ENCODE measurements at regions not wholly inside any gene's neighbourhood (a gene's known extent, or its start where the extent isn't known, plus 50 kb on each side); places are given as distances from the start of the nearest gene placed in this dataset.

GRCh38 chr4:33149658-33150524, 2429.7 kb downstream of the PCDH7 start:
- WGBS (ENCODE audit: insufficient coverage): 36% methylated on average over 1 of the region's 5 CpGs
- Histone ChIP-seq H3K4me1 (ENCODE audit: control insufficient read depth in 1 of 2, extremely low read depth in 1 of 2, insufficient read depth in 2 of 2, low read length in 2 of 2) (no peaks in the 10 kb centered on the region), H3K27ac (ENCODE audit: low read length) (no peak overlapping the region), H3K4me3 (ENCODE audit: control insufficient read depth in 1 of 2, extremely low read depth in 1 of 2, low read length in 1 of 2) (no peak overlapping the region), H3K9me3 (peaks cover 7% of the 10 kb centered on the region), H3K36me3 (ENCODE audit: control insufficient read depth in 2 of 2, extremely low read depth in 1 of 2, insufficient read depth in 1 of 2, low read length in 1 of 2) (no peaks in the 10 kb centered on the region), H3K27me3 (replicated peaks in 1 of 2; ENCODE audit: control insufficient read depth in 2 of 2, extremely low read depth in 1 of 2, insufficient read depth in 2 of 2, low read length in 1 of 2) (no peaks in the 10 kb centered on the region)
- Mint-ChIP-seq H3K36me3 (no peaks in the 10 kb centered on the region), H3K9me3 (peaks cover 10 to 32% (median 27%) of the 10 kb centered on the region in 3 donors), H3K27me3 (no peaks in the 10 kb centered on the region), H3K4me3 (no peak overlapping the region), H3K4me1 (no peaks in the 10 kb centered on the region), H3K27ac (no peak overlapping the region)
- POLR2A ChIA-PET: no interaction called here
- DNase-seq: no peak
- ATAC-seq (replicated peaks in 1 of 4): no peak
- CTCF ChIA-PET: no interaction called here

GRCh38 chr4:33150525-33150910, 2430.3 kb downstream of the PCDH7 start:
- Mint-ChIP-seq H3K9me3 (peaks cover 10 to 35% (median 26%) of the 10 kb centered on the region in 3 donors), H3K27me3 (no peaks in the 10 kb centered on the region), H3K4me3 (no peak overlapping the region), H3K27ac (no peak overlapping the region), H3K36me3 (no peaks in the 10 kb centered on the region), H3K4me1 (no peaks in the 10 kb centered on the region)
- peaks cover 7% of the 10 kb centered on the region for H3K9me3 ChIP-seq
- no peak for DNase-seq
- no peaks in the 10 kb centered on the region for H3K36me3 ChIP-seq (ENCODE audit: control insufficient read depth in 2 of 2, extremely low read depth in 1 of 2, insufficient read depth in 1 of 2, low read length in 1 of 2)
- H3K27ac ChIP-seq (ENCODE audit: low read length): no peak overlapping the region
- ChIA-PET POLR2A (no interaction called here), CTCF (no interaction called here)
- H3K4me1 ChIP-seq (ENCODE audit: control insufficient read depth in 1 of 2, extremely low read depth in 1 of 2, insufficient read depth in 2 of 2, low read length in 2 of 2): no peaks in the 10 kb centered on the region
- WGBS (ENCODE audit: insufficient coverage): no CpG with 5 or more reads among the region's 3 CpGs
- H3K27me3 ChIP-seq (replicated peaks in 1 of 2; ENCODE audit: control insufficient read depth in 2 of 2, extremely low read depth in 1 of 2, insufficient read depth in 2 of 2, low read length in 1 of 2): no peaks in the 10 kb centered on the region
- no peak for ATAC-seq (replicated peaks in 1 of 4)
- H3K4me3 ChIP-seq (ENCODE audit: control insufficient read depth in 1 of 2, extremely low read depth in 1 of 2, low read length in 1 of 2): no peak overlapping the region

DNA sequence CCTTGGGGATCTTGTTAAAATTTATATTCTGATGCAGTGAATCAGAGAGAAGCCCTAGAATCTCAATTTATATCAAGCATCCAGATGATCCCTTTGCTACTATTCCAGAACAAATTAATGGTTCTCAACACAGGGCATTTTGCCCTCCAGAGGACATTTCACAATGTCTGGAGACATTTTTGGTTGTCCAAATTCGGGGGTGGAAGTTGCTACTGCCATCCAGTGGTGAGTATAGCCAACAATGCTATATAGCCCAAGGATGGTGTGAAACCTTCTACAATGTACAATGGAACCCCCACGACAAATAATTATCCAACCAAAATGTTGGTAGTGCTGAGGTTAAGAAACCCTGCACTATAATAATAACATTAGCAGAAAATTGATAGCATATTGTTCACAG, 2440.0 kb downstream of the PCDH7 start:
- CTCF ChIA-PET: no interaction called here
- H3K36me3 ChIP-seq (ENCODE audit: control insufficient read depth in 2 of 2, extremely low read depth in 1 of 2, insufficient read depth in 1 of 2, low read length in 1 of 2): no peaks in the 10 kb centered on the region
- 0% methylated on average over 1 of the region's 2 CpGs for WGBS (ENCODE audit: insufficient coverage)
- no peaks in the 10 kb centered on the region for H3K27me3 ChIP-seq (replicated peaks in 1 of 2; ENCODE audit: control insufficient read depth in 2 of 2, extremely low read depth in 1 of 2, insufficient read depth in 2 of 2, low read length in 1 of 2)
- no peaks in the 10 kb centered on the region for H3K36me3 Mint-ChIP-seq
- no peaks in the 10 kb centered on the region for H3K9me3 ChIP-seq
- POLR2A ChIA-PET: no interaction called here
- no peaks in the 10 kb centered on the region for H3K4me1 ChIP-seq (ENCODE audit: control insufficient read depth in 1 of 2, extremely low read depth in 1 of 2, insufficient read depth in 2 of 2, low read length in 2 of 2)
- H3K9me3 Mint-ChIP-seq: peaks cover 17 to 38% (median 33%) of the 10 kb centered on the region in 3 donors
- H3K4me3 ChIP-seq (ENCODE audit: control insufficient read depth in 1 of 2, extremely low read depth in 1 of 2, low read length in 1 of 2): no peak overlapping the region
- ATAC-seq (replicated peaks in 1 of 4) (no peak), DNase-seq (no peak)
- H3K27me3 Mint-ChIP-seq: no peaks in the 10 kb centered on the region
- no peak overlapping the region for H3K4me3 Mint-ChIP-seq
- H3K27ac ChIP-seq (ENCODE audit: low read length): no peak overlapping the region
- no peak overlapping the region for H3K27ac Mint-ChIP-seq
- H3K4me1 Mint-ChIP-seq: no peaks in the 10 kb centered on the region

GRCh38 chr4:33161202-33161601, 2441.0 kb downstream of the PCDH7 start:
- no peaks in the 10 kb centered on the region for H3K36me3 Mint-ChIP-seq
- no peak overlapping the region for H3K27ac Mint-ChIP-seq
- DNase-seq (no peak), ATAC-seq (replicated peaks in 1 of 4) (no peak)
- no peaks in the 10 kb centered on the region for H3K27me3 Mint-ChIP-seq
- Histone ChIP-seq H3K9me3 (no peaks in the 10 kb centered on the region), H3K4me3 (ENCODE audit: control insufficient read depth in 1 of 2, extremely low read depth in 1 of 2, low read length in 1 of 2) (no peak overlapping the region), H3K36me3 (ENCODE audit: control insufficient read depth in 2 of 2, extremely low read depth in 1 of 2, insufficient read depth in 1 of 2, low read length in 1 of 2) (no peaks in the 10 kb centered on the region), H3K27me3 (replicated peaks in 1 of 2; ENCODE audit: control insufficient read depth in 2 of 2, extremely low read depth in 1 of 2, insufficient read depth in 2 of 2, low read length in 1 of 2) (no peaks in the 10 kb centered on the region), H3K4me1 (ENCODE audit: control insufficient read depth in 1 of 2, extremely low read depth in 1 of 2, insufficient read depth in 2 of 2, low read length in 2 of 2) (no peaks in the 10 kb centered on the region), H3K27ac (ENCODE audit: low read length) (no peak overlapping the region)
- POLR2A ChIA-PET: no interaction called here
- 95% methylated on average over 2 of the region's 4 CpGs for WGBS (ENCODE audit: insufficient coverage)
- peaks cover 21 to 38% (median 32%) of the 10 kb centered on the region in 3 donors for H3K9me3 Mint-ChIP-seq
- H3K4me3 Mint-ChIP-seq: no peak overlapping the region
- H3K4me1 Mint-ChIP-seq: no peaks in the 10 kb centered on the region
- CTCF ChIA-PET: no interaction called here

GRCh38 chr4:33162122-33162521, 2442.0 kb downstream of the PCDH7 start:
- CTCF ChIA-PET: no interaction called here

GRCh38 chr4:33171873-33172525, 2451.8 kb downstream of the PCDH7 start:
- CTCF ChIA-PET: no interaction called here

More at GRCh38 chr4:33162122-33162521, 2442.0 kb downstream of the PCDH7 start:
- POLR2A ChIA-PET: no interaction called here
- DNase-seq (no peak), ATAC-seq (replicated peaks in 1 of 4) (no peak)
- Mint-ChIP-seq H3K4me1 (no peaks in the 10 kb centered on the region), H3K9me3 (peaks cover 17 to 31% (median 24%) of the 10 kb centered on the region in 3 donors), H3K36me3 (no peaks in the 10 kb centered on the region), H3K27me3 (no peaks in the 10 kb centered on the region), H3K27ac (no peak overlapping the region), H3K4me3 (no peak overlapping the region)
- no peak overlapping the region for H3K27ac ChIP-seq (ENCODE audit: low read length)
- H3K9me3 ChIP-seq: no peaks in the 10 kb centered on the region
- H3K27me3 ChIP-seq (replicated peaks in 1 of 2; ENCODE audit: control insufficient read depth in 2 of 2, extremely low read depth in 1 of 2, insufficient read depth in 2 of 2, low read length in 1 of 2): no peaks in the 10 kb centered on the region
- H3K4me3 ChIP-seq (ENCODE audit: control insufficient read depth in 1 of 2, extremely low read depth in 1 of 2, low read length in 1 of 2): no peak overlapping the region
- H3K36me3 ChIP-seq (ENCODE audit: control insufficient read depth in 2 of 2, extremely low read depth in 1 of 2, insufficient read depth in 1 of 2, low read length in 1 of 2): no peaks in the 10 kb centered on the region
- H3K4me1 ChIP-seq (ENCODE audit: control insufficient read depth in 1 of 2, extremely low read depth in 1 of 2, insufficient read depth in 2 of 2, low read length in 2 of 2): no peaks in the 10 kb centered on the region

More at GRCh38 chr4:33171873-33172525, 2451.8 kb downstream of the PCDH7 start:
- H3K27me3 Mint-ChIP-seq: no peaks in the 10 kb centered on the region
- no CpG with 5 or more reads among the region's 1 CpG for WGBS (ENCODE audit: insufficient coverage)
- H3K9me3 Mint-ChIP-seq: peaks cover 9 to 20% (median 19%) of the 10 kb centered on the region in 3 donors
- no peaks in the 10 kb centered on the region for H3K36me3 Mint-ChIP-seq
- H3K36me3 ChIP-seq (ENCODE audit: control insufficient read depth in 2 of 2, extremely low read depth in 1 of 2, insufficient read depth in 1 of 2, low read length in 1 of 2): no peaks in the 10 kb centered on the region
- no peaks in the 10 kb centered on the region for H3K9me3 ChIP-seq
- no peak for DNase-seq
- POLR2A ChIA-PET: no interaction called here
- H3K27ac ChIP-seq (ENCODE audit: low read length): no peak overlapping the region
- no peaks in the 10 kb centered on the region for H3K27me3 ChIP-seq (replicated peaks in 1 of 2; ENCODE audit: control insufficient read depth in 2 of 2, extremely low read depth in 1 of 2, insufficient read depth in 2 of 2, low read length in 1 of 2)
- no peak overlapping the region for H3K27ac Mint-ChIP-seq
- no peaks in the 10 kb centered on the region for H3K4me1 Mint-ChIP-seq
- no peaks in the 10 kb centered on the region for H3K4me1 ChIP-seq (ENCODE audit: control insufficient read depth in 1 of 2, extremely low read depth in 1 of 2, insufficient read depth in 2 of 2, low read length in 2 of 2)
- ATAC-seq (replicated peaks in 1 of 4): no peak
- H3K4me3 ChIP-seq (ENCODE audit: control insufficient read depth in 1 of 2, extremely low read depth in 1 of 2, low read length in 1 of 2): no peak overlapping the region
- H3K4me3 Mint-ChIP-seq: no peak overlapping the region
